ENCODE measurements at regions not wholly inside any gene's neighbourhood (a gene's known extent, or its start where the extent isn't known, plus 50 kb on each side); places are given as distances from the start of the nearest gene placed in this dataset.
"Not testable (repeated sequence)": the region's sequence is repeated elsewhere in the genome, so short reads cannot be mapped to it uniquely, and the experiment has no call there.

GRCh38 chrX:65971151-65971550, 68.7 kb downstream of the VSIG4 start:
- H3K9me2 ChIP-seq (ENCODE audit: insufficient read depth, low read length) = no peaks in the 10 kb centered on the region
- no peak for TF ChIP-seq EZH2phosphoT487 (IDR thresholded peaks at IDR 0.05; ENCODE audit: borderline replicate concordance, low read depth, low read length)
- TF ChIP-seq, protein P1, sequence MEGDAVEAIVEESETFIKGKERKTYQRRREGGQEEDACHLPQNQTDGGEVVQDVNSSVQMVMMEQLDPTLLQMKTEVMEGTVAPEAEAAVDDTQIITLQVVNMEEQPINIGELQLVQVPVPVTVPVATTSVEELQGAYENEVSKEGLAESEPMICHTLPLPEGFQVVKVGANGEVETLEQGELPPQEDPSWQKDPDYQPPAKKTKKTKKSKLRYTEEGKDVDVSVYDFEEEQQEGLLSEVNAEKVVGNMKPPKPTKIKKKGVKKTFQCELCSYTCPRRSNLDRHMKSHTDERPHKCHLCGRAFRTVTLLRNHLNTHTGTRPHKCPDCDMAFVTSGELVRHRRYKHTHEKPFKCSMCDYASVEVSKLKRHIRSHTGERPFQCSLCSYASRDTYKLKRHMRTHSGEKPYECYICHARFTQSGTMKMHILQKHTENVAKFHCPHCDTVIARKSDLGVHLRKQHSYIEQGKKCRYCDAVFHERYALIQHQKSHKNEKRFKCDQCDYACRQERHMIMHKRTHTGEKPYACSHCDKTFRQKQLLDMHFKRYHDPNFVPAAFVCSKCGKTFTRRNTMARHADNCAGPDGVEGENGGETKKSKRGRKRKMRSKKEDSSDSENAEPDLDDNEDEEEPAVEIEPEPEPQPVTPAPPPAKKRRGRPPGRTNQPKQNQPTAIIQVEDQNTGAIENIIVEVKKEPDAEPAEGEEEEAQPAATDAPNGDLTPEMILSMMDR (conservative IDR thresholded peaks at IDR 0.05; ENCODE audit: low read length) = no peak
- H3K9me3 ChIP-seq (ENCODE audit: low read length) = no peaks in the 10 kb centered on the region
- POLR2A ChIA-PET = no interaction called here
- intact Hi-C loops (cut with micrococcal nuclease; ENCODE audit: unreplicated experiment) = no loop called here
- no peaks in the 10 kb centered on the region for H3K36me3 ChIP-seq (ENCODE audit: insufficient read depth, low read length)
- CTCF ChIA-PET (ENCODE audit: unreplicated experiment) = no interaction called here
- no peaks in the 10 kb centered on the region for H3K79me2 ChIP-seq (ENCODE audit: insufficient read depth, low read depth, low read length)
- DNase-seq (ENCODE audit: low spot score) = no peak
- H4K20me1 ChIP-seq (ENCODE audit: insufficient read depth, low read length) = no peaks in the 10 kb centered on the region
- H3K4me1 ChIP-seq (ENCODE audit: insufficient read depth, low read length, poor library complexity, severe bottlenecking) = no peaks in the 10 kb centered on the region
- H3K4me3 ChIP-seq (ENCODE audit: low read depth, low read length, poor library complexity, severe bottlenecking) = no peak overlapping the region
- no peak overlapping the region for H3K27ac ChIP-seq (ENCODE audit: low read depth, low read length, poor library complexity, severe bottlenecking)
- BruUV-seq (replicated peaks) = no TSS peak
- no peak overlapping the region for H2AFZ ChIP-seq (ENCODE audit: low read length)
- H3K4me2 ChIP-seq (ENCODE audit: low read length) = no peak overlapping the region

- H2AFZ ChIP-seq (ENCODE audit: low read length); CTCF ChIA-PET (ENCODE audit: unreplicated experiment); H3K36me3 ChIP-seq (ENCODE audit: insufficient read depth, low read length); H3K9me3 ChIP-seq (ENCODE audit: low read length); H3K4me2 ChIP-seq (ENCODE audit: low read length); POLR2A ChIA-PET; H3K79me2 ChIP-seq (ENCODE audit: insufficient read depth, low read depth, low read length); H3K9me2 ChIP-seq (ENCODE audit: insufficient read depth, low read length); BruUV-seq (replicated peaks); intact Hi-C loops (cut with micrococcal nuclease; ENCODE audit: unreplicated experiment); DNase-seq (ENCODE audit: low spot score); H4K20me1 ChIP-seq (ENCODE audit: insufficient read depth, low read length); H3K4me3 ChIP-seq (ENCODE audit: low read depth, low read length, poor library complexity, severe bottlenecking); H3K4me1 ChIP-seq (ENCODE audit: insufficient read depth, low read length, poor library complexity, severe bottlenecking); H3K27ac ChIP-seq (ENCODE audit: low read depth, low read length, poor library complexity, severe bottlenecking): not testable (repeated sequence)
Observed at GRCh38 chrX:65967159-65967558, 72.7 kb downstream of the VSIG4 start.

DNA sequence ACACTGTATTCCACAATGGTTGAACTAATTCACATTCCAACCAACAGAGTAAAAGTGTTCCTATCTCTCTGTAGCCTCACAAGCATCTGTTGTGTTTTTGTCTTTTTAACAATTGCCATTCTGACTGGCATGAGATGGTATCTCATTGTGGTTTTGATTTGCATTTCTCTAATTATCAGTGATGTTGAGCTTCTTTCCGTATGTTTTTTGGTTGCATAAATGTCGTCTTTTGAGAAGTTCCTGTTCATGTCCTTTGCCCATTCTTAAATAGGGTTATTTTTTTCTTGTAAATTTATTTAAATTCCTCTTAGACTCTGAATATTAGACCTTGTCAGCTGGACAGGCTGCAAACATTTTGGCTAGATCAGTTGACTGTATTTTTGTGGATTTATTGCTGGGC, 78.2 kb downstream of the VSIG4 start:
- intact Hi-C loops (cut with micrococcal nuclease; ENCODE audit: unreplicated experiment) = no loop called here
- no TSS peak for BruUV-seq (replicated peaks)

More for the DNA sequence above, 78.2 kb downstream of the VSIG4 start:
- Histone ChIP-seq H3K36me3 (ENCODE audit: insufficient read depth, low read length) (no peaks in the 10 kb centered on the region), H4K20me1 (ENCODE audit: insufficient read depth, low read length) (no peaks in the 10 kb centered on the region), H3K79me2 (ENCODE audit: insufficient read depth, low read depth, low read length) (no peaks in the 10 kb centered on the region), H3K4me2 (ENCODE audit: low read length) (no peak overlapping the region), H3K9me3 (ENCODE audit: low read length) (no peaks in the 10 kb centered on the region), H3K4me1 (ENCODE audit: insufficient read depth, low read length, poor library complexity, severe bottlenecking) (no peaks in the 10 kb centered on the region), H3K4me3 (ENCODE audit: low read depth, low read length, poor library complexity, severe bottlenecking) (no peak overlapping the region), H3K9me2 (ENCODE audit: insufficient read depth, low read length) (no peaks in the 10 kb centered on the region), H2AFZ (ENCODE audit: low read length) (no peak overlapping the region), H3K27ac (ENCODE audit: low read depth, low read length, poor library complexity, severe bottlenecking) (no peak overlapping the region)
- POLR2A ChIA-PET = interaction anchor here (1.1 kb wide), 1 partner anchor 455 kb away, joined by 3 read pairs; no protein-coding TSS in a partner anchor
- TF ChIP-seq, protein P1 (conservative IDR thresholded peaks at IDR 0.05; ENCODE audit: low read length) = no peak
- no peak for TF ChIP-seq EZH2phosphoT487 (IDR thresholded peaks at IDR 0.05; ENCODE audit: borderline replicate concordance, low read depth, low read length)
- DNase-seq (ENCODE audit: low spot score) = no peak
- CTCF ChIA-PET (ENCODE audit: unreplicated experiment) = no interaction called here

Measured in OCI-LY7 (cell line).